ENCODE measurements at regions not wholly inside any gene's neighbourhood (a gene's known extent, or its start where the extent isn't known, plus 50 kb on each side); places are given as distances from the start of the nearest gene placed in this dataset.

DNA sequence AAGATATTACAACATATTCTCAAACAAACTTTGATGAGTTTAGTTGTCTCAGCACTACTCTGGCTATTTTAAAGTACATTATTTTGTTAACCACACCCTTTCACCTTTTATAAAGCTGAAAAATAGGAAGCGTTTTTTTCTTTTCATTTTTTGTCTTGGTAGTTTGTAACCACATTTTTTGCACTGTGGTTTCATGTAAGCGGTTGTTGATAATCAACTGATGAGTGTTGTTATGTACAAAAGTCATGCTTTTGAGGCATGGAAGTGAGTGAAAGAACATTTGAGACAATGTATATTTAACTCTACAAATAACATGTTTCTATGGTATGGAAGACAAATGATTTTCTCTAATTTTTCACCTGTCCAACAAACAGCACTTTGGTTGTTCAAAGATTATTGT, 52.1 kb upstream of the ATP2B1 start:
- TF ChIP-seq, protein P1, sequence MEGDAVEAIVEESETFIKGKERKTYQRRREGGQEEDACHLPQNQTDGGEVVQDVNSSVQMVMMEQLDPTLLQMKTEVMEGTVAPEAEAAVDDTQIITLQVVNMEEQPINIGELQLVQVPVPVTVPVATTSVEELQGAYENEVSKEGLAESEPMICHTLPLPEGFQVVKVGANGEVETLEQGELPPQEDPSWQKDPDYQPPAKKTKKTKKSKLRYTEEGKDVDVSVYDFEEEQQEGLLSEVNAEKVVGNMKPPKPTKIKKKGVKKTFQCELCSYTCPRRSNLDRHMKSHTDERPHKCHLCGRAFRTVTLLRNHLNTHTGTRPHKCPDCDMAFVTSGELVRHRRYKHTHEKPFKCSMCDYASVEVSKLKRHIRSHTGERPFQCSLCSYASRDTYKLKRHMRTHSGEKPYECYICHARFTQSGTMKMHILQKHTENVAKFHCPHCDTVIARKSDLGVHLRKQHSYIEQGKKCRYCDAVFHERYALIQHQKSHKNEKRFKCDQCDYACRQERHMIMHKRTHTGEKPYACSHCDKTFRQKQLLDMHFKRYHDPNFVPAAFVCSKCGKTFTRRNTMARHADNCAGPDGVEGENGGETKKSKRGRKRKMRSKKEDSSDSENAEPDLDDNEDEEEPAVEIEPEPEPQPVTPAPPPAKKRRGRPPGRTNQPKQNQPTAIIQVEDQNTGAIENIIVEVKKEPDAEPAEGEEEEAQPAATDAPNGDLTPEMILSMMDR (IDR thresholded peaks at IDR 0.05; ENCODE audit: insufficient read depth, low read depth, low read length) = no peak
- TF ChIP-seq EZH2 (IDR thresholded peaks at IDR 0.05; ENCODE audit: insufficient read depth, low read length) = no peak
